ENCODE measurements at regions not wholly inside any gene's neighbourhood (a gene's known extent, or its start where the extent isn't known, plus 50 kb on each side); places are given as distances from the start of the nearest gene placed in this dataset.

- no peak for TF ChIP-seq CTCF (IDR thresholded peaks at IDR 0.05)
- TF ChIP-seq POLR2A (IDR thresholded peaks at IDR 0.05): no peak
Observed at GRCh38 chr14:42248131-42248530, 641.5 kb downstream of the LRFN5 start.

Measured in thyroid gland (tissue), 4 donors.